GM12892 (cell line): ENCODE measurements at regions not wholly inside any gene's neighbourhood (a gene's known extent, or its start where the extent isn't known, plus 50 kb on each side); places are given as distances from the start of the nearest gene placed in this dataset.

Source experiments
- POLR2A ChIP-seq: IDR thresholded peaks from 2 replicates; pipeline ENCODE4 v1.6.1; 2011; ENCODE audit warnings: low read depth, low read length, control low read depth
- POLR2AphosphoS5 ChIP-seq: IDR thresholded peaks from 2 replicates; pipeline ENCODE4 v1.6.1; 2011; ENCODE audit warnings: low read depth, low read length, control low read depth
- TAF1 ChIP-seq: IDR thresholded peaks from 2 replicates; pipeline ENCODE4 v1.6.1; 2011; ENCODE audit warnings: low read depth, mild to moderate bottlenecking, control low read depth, low read length, borderline replicate concordance

GRCh38 chr18:61718944-61719343, 173.9 kb downstream of the RNF152 start:
- TF ChIP-seq POLR2A (no peak), POLR2AphosphoS5 (no peak), TAF1 (no peak)
